ENCODE measurements at regions not wholly inside any gene's neighbourhood (a gene's known extent, or its start where the extent isn't known, plus 50 kb on each side); places are given as distances from the start of the nearest gene placed in this dataset.

DNA sequence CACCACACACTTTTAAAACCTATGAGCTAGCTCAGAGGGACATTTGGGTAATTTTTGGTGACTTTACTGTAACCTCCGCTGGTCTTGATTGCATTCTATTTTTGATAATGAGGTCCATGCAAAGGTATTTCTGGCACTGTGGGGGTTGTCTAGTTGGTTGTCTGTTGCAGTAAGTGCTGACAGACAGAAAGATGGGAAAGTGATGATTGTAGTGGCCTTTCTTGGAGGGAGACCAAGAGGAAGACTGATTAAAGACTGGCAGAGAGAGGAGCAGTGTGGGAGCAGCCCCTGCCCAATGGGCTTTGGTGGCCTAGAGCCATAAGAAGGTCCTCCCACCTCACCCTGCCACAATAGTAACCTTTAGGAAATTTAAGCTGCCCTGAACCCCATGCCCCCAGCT, 173.4 kb upstream of the CTBP2 start:
- TF ChIP-seq, protein P1, sequence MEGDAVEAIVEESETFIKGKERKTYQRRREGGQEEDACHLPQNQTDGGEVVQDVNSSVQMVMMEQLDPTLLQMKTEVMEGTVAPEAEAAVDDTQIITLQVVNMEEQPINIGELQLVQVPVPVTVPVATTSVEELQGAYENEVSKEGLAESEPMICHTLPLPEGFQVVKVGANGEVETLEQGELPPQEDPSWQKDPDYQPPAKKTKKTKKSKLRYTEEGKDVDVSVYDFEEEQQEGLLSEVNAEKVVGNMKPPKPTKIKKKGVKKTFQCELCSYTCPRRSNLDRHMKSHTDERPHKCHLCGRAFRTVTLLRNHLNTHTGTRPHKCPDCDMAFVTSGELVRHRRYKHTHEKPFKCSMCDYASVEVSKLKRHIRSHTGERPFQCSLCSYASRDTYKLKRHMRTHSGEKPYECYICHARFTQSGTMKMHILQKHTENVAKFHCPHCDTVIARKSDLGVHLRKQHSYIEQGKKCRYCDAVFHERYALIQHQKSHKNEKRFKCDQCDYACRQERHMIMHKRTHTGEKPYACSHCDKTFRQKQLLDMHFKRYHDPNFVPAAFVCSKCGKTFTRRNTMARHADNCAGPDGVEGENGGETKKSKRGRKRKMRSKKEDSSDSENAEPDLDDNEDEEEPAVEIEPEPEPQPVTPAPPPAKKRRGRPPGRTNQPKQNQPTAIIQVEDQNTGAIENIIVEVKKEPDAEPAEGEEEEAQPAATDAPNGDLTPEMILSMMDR (IDR thresholded peaks at IDR 0.05) = no peak
- no peak for TF ChIP-seq EZH2 (IDR thresholded peaks at IDR 0.05; ENCODE audit: borderline replicate concordance, insufficient read depth, low read depth, low read length, poor library complexity, severe bottlenecking)

Measured in B cell (primary cell).